Activated T-helper 2 cell treated with anti-CD3 and anti-CD28 coated beads, Interferon-gamma antibody, Interleukin-2, Interleukin-4, amounts not matched to agents 10 μg/mL and 5 μg/mL and 100 μg/mL, durations not matched to agents 14 hours and 24 hours and 36 hours (primary cell): ENCODE measurements at regions not wholly inside any gene's neighbourhood (a gene's known extent, or its start where the extent isn't known, plus 50 kb on each side); places are given as distances from the start of the nearest gene placed in this dataset.

Experiments
- DNase-seq: peaks from one replicate; pipeline ENCODE4 v3.0.0; 2021; ENCODE audit warnings: low spot score
- H3K27ac Mint-ChIP-seq: one replicate; pipeline ENCODE4 v1.8.0; 2021; ENCODE audit warnings: mixed read lengths
- H3K27me3 Mint-ChIP-seq: one replicate; pipeline ENCODE4 v1.8.0; 2021; ENCODE audit warnings: low read depth, mixed read lengths
- H3K36me3 Mint-ChIP-seq: one replicate; pipeline ENCODE4 v1.8.0; 2021; ENCODE audit warnings: low read depth, mixed read lengths
- H3K4me1 Mint-ChIP-seq: one replicate; pipeline ENCODE4 v1.8.0; 2021; ENCODE audit warnings: low read depth, mixed read lengths
- H3K4me3 Mint-ChIP-seq: one replicate; pipeline ENCODE4 v1.8.0; 2021; ENCODE audit warnings: low read depth, mild to moderate bottlenecking, moderate library complexity, mixed read lengths
- H3K9me3 Mint-ChIP-seq: one replicate; pipeline ENCODE4 v1.8.0; 2021; ENCODE audit warnings: mixed read lengths
- intact Hi-C: fragments of 100-400 bp; cut with micrococcal nuclease; formaldehyde crosslinking; loops from one replicate; pipeline ENCODE4 v1.15.1; 2023

DNA sequence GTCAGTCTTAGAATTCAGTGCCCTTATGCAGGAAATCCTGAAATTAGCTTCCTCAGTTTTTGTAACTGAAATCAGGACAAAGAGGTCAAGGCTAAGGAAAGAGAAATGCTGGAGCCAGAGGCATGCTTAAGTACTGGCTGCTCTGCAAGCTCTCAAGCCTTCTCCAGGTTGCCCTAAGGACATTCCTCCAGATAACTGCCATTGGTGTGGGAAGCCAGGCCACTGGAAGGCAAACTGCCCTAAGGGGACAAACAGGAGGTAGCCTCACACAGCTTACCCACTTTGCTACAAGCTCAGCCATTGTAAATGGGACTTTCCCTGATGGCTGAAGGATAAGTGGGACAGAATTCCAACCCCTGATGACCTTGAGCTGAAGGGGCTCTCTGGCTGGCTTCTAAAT, 606.9 kb upstream of the PCDH10 start:
- no peaks in the 10 kb centered on the region for H3K4me1 Mint-ChIP-seq
- intact Hi-C loops, result no loop called here
- no peaks in the 10 kb centered on the region for H3K36me3 Mint-ChIP-seq
- no peak for DNase-seq
- no peak overlapping the region for H3K27ac Mint-ChIP-seq
- peaks cover 8% of the 10 kb centered on the region for H3K9me3 Mint-ChIP-seq
- H3K27me3 Mint-ChIP-seq, result no peaks in the 10 kb centered on the region
- H3K4me3 Mint-ChIP-seq, result no peak overlapping the region

DNA sequence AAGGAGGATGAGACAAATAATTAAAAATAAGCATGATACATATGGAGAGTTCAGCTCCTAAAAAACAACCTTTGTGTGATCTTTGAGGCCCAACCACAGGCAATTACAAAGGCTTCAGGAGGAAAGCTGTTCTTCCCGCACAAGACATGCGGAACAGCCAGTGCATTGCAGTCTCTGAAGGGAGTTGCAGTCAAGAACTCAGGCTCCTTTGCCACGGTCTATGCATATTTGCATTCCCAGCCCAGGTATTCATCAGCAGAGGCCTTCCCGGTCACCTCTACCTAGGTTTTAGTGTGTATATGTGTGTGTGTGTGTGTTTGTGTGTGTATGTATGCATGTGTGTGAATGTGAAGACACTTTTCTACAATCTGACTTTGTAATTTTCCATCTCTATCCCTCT, 600.6 kb upstream of the PCDH10 start:
- DNase-seq, result no peak
- no peak overlapping the region for H3K27ac Mint-ChIP-seq
- no peaks in the 10 kb centered on the region for H3K36me3 Mint-ChIP-seq
- intact Hi-C loops, result no loop called here
- H3K27me3 Mint-ChIP-seq, result no peaks in the 10 kb centered on the region
- H3K4me1 Mint-ChIP-seq, result no peaks in the 10 kb centered on the region
- H3K9me3 Mint-ChIP-seq, result peaks cover under 1% of the 10 kb centered on the region
- H3K4me3 Mint-ChIP-seq, result no peak overlapping the region

DNA sequence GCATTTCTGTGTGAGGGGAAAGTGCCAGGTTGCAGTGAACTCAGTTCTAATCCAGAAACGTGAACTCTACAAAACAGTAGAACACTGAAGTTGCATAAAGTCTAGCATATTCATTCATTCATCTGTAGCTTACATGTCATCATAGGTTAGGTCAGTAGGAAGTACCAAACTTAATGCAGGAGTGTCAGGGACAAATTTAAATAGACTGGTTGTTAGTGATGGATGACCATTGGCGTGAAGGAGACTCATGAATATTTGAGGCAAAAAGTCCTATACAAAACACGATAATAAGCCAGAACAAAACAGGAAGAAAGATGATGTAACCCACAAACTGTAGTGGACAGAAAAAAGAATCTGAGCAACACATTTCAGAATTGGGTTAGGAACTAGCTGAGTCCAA, 592.8 kb upstream of the PCDH10 start:
- DNase-seq, result no peak
- no peak overlapping the region for H3K27ac Mint-ChIP-seq
- no peaks in the 10 kb centered on the region for H3K27me3 Mint-ChIP-seq
- no peaks in the 10 kb centered on the region for H3K4me1 Mint-ChIP-seq
- H3K36me3 Mint-ChIP-seq, result no peaks in the 10 kb centered on the region
- H3K4me3 Mint-ChIP-seq, result no peak overlapping the region
- peaks cover 11% of the 10 kb centered on the region for H3K9me3 Mint-ChIP-seq
- intact Hi-C loops, result no loop called here

DNA sequence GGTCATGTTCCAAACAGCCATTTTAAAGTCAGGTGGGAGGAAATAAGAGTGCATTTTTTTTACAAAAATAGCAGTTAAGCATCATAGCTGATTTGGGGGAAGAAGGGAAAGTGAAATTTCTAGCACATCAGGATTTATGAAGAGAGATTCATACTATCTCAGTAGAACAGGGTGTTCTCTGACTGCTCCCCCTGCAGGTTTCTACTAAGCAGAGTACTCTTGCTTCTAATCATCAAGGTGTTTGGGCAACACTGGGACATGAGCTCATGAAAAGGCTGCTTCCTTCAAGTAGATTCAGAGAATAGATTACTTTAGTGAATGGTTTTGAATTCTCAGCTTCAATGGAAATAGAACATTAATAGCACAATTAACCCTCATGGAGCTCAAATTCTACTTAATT, 591.4 kb upstream of the PCDH10 start:
- Mint-ChIP-seq H3K27me3 (no peaks in the 10 kb centered on the region), H3K4me3 (no peak overlapping the region), H3K4me1 (no peaks in the 10 kb centered on the region), H3K9me3 (peaks cover 12% of the 10 kb centered on the region), H3K36me3 (no peaks in the 10 kb centered on the region), H3K27ac (no peak overlapping the region)
- intact Hi-C loops, result no loop called here
- DNase-seq, result no peak

DNA sequence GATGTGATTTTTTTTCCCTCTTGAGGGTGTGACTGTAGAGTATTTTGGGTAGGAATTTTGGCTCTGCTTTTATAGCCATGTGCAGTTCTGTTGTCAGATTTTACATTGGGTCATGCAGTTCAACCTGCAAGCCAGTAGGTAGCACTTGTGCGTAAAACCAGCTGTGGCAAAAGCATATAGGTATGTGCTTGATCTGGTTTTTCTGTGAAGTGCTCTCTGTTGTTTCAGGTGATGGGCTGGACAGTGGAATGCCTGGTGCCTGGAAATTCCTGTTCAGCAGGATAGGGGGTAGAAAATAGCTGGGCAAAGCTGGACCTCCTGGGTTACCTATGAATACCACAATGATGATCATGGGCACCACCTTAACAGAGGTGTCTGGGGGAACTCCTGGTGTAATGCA, 584.2 kb upstream of the PCDH10 start:
- no peak for DNase-seq
- H3K9me3 Mint-ChIP-seq, result peaks cover 17% of the 10 kb centered on the region
- intact Hi-C loops, result no loop called here
- no peak overlapping the region for H3K4me3 Mint-ChIP-seq
- no peak overlapping the region for H3K27ac Mint-ChIP-seq
- no peaks in the 10 kb centered on the region for H3K27me3 Mint-ChIP-seq
- H3K36me3 Mint-ChIP-seq, result no peaks in the 10 kb centered on the region
- no peaks in the 10 kb centered on the region for H3K4me1 Mint-ChIP-seq

DNA sequence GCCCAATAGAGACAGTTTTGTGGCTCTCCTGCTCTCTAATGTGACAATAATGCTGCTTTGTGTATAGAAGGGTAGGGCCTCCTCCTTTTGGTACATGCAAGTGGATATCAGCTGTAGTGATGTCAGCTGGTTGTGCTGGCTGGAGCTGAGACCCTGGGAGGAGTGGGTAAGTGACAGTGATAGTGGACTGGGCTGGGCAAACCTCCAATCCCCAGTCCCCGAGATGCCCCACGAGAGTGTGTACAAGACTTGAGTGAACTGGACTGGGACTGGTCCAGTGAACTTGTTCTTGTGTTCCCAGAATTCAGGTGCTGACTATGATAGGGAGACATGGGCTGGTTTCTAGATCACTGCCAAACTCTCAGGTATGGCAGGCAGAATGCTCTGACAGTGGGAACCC, 583.6 kb upstream of the PCDH10 start:
- no peak overlapping the region for H3K4me3 Mint-ChIP-seq
- no peaks in the 10 kb centered on the region for H3K36me3 Mint-ChIP-seq
- no peak for DNase-seq
- H3K27ac Mint-ChIP-seq, result no peak overlapping the region
- no peaks in the 10 kb centered on the region for H3K27me3 Mint-ChIP-seq
- H3K4me1 Mint-ChIP-seq, result no peaks in the 10 kb centered on the region
- peaks cover 17% of the 10 kb centered on the region for H3K9me3 Mint-ChIP-seq
- intact Hi-C loops, result no loop called here

DNA sequence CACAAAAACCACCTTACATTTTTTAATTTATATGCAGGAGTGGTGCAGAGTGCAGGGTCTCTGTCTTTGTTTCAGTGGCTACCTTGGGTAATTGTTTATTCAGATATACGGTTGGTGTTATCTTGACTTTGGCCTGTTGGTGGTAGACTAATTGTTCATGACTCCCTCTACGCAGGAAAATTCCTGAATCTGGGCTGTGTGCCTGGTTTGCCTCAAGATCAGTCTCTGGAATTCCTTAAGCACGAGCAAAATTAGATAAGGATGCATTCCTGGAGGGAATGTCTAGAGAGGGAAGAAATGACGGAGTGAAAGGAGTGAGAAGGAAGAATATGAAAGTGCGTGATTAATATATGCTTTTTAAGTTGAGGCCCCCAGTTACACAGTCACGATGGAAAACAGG, 576.9 kb upstream of the PCDH10 start:
- no peak overlapping the region for H3K27ac Mint-ChIP-seq
- intact Hi-C loops, result loop anchor here (5.0 kb wide), 1 partner anchor 35 kb away; no protein-coding TSS in a partner anchor
- H3K9me3 Mint-ChIP-seq, result no peaks in the 10 kb centered on the region
- DNase-seq, result no peak
- no peaks in the 10 kb centered on the region for H3K36me3 Mint-ChIP-seq
- H3K27me3 Mint-ChIP-seq, result no peaks in the 10 kb centered on the region
- no peaks in the 10 kb centered on the region for H3K4me1 Mint-ChIP-seq
- H3K4me3 Mint-ChIP-seq, result no peak overlapping the region

DNA sequence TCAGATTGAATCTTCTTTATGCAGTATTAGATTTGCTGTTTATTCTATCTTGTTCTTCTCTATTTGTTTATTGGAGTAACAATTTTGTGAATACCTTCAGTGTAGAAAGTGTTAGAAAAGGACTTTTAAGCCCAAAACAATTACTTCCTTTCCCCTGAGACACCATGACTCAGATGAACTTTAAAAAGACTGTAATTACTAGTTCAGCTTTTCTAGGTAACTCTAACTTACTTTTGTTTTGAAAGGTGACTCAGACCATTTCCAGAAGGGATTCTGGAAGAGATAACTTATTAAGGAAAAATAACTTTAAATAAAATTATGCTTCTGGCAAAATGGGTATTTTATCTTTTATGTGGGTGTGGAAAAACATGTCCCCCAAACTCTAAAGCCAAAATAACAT, 561.5 kb upstream of the PCDH10 start:
- H3K27ac Mint-ChIP-seq, result no peak overlapping the region
- no peaks in the 10 kb centered on the region for H3K4me1 Mint-ChIP-seq
- H3K36me3 Mint-ChIP-seq, result no peaks in the 10 kb centered on the region
- intact Hi-C loops, result no loop called here
- no peaks in the 10 kb centered on the region for H3K27me3 Mint-ChIP-seq
- no peaks in the 10 kb centered on the region for H3K9me3 Mint-ChIP-seq
- no peak for DNase-seq
- no peak overlapping the region for H3K4me3 Mint-ChIP-seq

DNA sequence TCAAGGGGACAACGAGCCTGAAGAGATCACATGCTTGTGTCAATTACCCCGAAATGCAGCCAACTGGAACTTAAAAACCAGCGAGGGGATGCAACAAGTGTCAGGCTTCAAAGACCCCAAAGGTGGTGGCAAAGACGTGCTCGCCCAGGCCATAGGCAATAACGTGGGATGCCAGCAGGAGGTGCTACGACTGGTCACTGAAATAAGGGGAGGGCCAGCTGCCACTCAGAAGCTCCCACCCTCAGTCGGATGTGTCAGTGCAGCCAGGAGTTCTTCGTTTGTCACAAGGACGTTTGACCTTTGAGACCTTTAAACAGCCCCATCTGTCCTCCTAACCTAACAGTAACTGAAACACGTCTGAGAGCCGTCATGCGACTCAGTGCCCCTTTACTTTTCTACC, 556.8 kb upstream of the PCDH10 start:
- intact Hi-C loops, result no loop called here
- no peak for DNase-seq
- H3K9me3 Mint-ChIP-seq, result no peaks in the 10 kb centered on the region
- no peaks in the 10 kb centered on the region for H3K4me1 Mint-ChIP-seq
- no peak overlapping the region for H3K27ac Mint-ChIP-seq
- H3K27me3 Mint-ChIP-seq, result no peaks in the 10 kb centered on the region
- no peaks in the 10 kb centered on the region for H3K36me3 Mint-ChIP-seq
- no peak overlapping the region for H3K4me3 Mint-ChIP-seq

DNA sequence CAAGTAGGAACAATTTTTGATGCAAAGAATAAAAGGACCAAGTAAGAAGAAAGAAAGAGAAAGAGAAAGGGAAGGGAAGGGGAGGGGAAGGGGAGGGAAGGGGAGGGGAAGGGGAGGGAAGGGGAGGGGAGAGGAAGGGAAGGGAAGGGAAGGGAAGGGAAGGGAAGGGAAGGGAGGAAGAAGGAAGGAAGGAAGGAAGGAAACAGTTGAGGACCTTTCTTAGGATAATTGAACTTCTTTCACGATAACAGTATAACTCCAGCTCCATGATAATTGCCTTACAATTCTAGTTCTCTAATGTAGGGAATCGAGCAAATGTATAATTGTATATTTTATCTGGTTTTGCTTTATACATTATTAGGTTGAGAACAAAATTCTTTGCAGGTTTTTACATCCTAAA, 556.2 kb upstream of the PCDH10 start:
- Mint-ChIP-seq H3K27ac (no peak overlapping the region), H3K4me3 (no peak overlapping the region), H3K9me3 (no peaks in the 10 kb centered on the region), H3K27me3 (no peaks in the 10 kb centered on the region), H3K36me3 (no peaks in the 10 kb centered on the region), H3K4me1 (no peaks in the 10 kb centered on the region)
- intact Hi-C loops, result no loop called here
- DNase-seq, result no peak

DNA sequence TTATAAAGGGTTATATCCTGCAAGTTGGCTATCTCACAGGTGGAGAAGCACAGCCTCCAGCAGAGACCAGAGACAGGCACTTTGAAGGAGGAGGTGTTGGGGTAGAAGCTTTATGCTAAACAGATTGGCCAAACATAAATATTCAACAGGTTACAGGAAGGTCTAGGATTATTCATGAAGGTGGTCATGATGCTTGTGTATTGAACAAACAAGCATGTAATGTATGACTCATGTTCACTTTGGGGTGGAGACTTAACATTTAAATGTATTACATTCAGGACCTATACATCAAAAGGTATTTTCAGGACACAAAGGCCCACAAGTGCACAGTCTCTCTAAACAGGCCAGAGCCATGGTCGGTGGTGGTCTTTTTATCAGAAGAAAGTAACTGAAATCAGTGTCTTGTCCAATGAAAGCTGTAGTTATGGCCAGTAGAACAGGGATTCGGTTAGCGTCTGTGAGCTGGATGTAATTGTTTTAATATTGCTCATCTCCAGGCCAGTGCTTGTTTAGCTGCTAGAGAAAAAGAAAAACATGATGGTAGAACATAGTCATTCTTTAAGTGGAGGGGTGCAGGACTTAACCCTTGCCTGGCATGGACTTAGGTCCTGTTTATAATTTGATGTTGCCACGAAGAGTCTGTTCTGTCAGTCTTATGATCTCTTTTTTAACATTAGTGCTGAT, 555.2 kb upstream of the PCDH10 start:
- Mint-ChIP-seq H3K4me1 (no peaks in the 10 kb centered on the region), H3K36me3 (no peaks in the 10 kb centered on the region), H3K4me3 (no peak overlapping the region), H3K27ac (no peak overlapping the region), H3K27me3 (no peaks in the 10 kb centered on the region), H3K9me3 (no peaks in the 10 kb centered on the region)
- intact Hi-C loops, result no loop called here
- no peak for DNase-seq

DNA sequence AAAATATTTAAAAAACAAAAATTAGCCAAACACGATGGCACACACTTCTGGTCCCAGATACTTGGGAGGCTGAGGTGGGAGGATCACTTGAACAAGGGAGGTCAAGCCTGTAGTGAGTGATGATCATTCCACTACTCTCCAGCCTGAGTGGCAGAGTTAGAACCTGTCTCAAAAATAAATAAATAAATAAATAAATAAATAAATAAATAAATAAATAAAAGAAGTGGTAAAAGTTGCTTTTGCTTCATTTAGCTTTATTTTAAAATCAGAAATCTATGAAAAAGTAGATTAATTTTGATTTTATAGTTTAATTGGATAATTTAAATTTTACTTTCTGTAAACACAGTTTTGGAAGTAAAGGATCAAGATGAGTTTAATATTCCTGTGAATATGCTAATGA, 552.9 kb upstream of the PCDH10 start:
- H3K9me3 Mint-ChIP-seq, result no peaks in the 10 kb centered on the region
- intact Hi-C loops, result no loop called here
- no peaks in the 10 kb centered on the region for H3K4me1 Mint-ChIP-seq
- no peaks in the 10 kb centered on the region for H3K27me3 Mint-ChIP-seq
- H3K36me3 Mint-ChIP-seq, result no peaks in the 10 kb centered on the region
- DNase-seq, result no peak
- no peak overlapping the region for H3K27ac Mint-ChIP-seq
- H3K4me3 Mint-ChIP-seq, result no peak overlapping the region

DNA sequence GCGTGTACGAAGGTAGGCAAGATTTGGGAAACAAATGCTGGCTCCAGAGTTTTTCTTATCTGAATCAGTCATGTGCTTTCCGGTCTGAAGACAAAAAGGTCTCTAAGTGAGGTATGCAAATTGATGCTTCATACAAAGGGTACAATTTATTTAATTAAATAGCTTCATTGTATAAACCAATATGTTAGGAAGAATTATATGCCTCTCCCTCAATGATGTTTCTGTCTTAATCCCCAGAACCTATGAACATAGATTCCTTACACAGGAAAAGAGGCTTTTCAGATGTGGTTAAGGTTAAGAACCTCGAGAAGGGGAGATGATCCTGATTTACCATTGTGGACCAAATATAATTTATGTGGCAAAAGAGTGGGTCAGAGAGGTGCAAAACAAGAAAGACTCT, 543.5 kb upstream of the PCDH10 start:
- H3K27ac Mint-ChIP-seq, result no peak overlapping the region
- intact Hi-C loops, result no loop called here
- H3K4me3 Mint-ChIP-seq, result no peak overlapping the region
- H3K9me3 Mint-ChIP-seq, result peaks cover 6% of the 10 kb centered on the region
- H3K36me3 Mint-ChIP-seq, result no peaks in the 10 kb centered on the region
- DNase-seq, result no peak
- H3K4me1 Mint-ChIP-seq, result no peaks in the 10 kb centered on the region
- no peaks in the 10 kb centered on the region for H3K27me3 Mint-ChIP-seq

DNA sequence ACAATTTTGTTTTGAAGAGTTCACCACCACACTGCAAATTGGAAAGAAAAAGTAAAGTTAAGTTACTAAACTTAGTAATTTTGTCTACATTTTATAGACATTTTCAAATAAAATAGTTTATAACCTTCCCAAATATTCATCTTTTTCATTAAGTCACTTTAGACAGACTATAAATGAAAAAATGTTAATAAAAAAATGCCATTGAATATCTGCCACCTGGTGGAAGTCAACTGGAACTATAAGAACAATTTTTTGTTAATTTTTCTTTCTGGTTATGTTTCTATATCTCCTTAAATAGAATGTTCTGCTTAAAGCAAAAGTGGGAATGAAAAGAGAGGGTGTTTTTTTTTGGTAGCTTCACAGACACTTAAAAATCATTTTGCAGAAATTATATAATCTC, 534.4 kb upstream of the PCDH10 start:
- intact Hi-C loops, result no loop called here

More for the DNA sequence above, 534.4 kb upstream of the PCDH10 start:
- no peak for DNase-seq
- Mint-ChIP-seq H3K4me1 (no peaks in the 10 kb centered on the region), H3K9me3 (peaks cover 15% of the 10 kb centered on the region), H3K4me3 (no peak overlapping the region), H3K27ac (no peak overlapping the region), H3K27me3 (no peaks in the 10 kb centered on the region), H3K36me3 (no peaks in the 10 kb centered on the region)
